ENCODE measurements at regions not wholly inside any gene's neighbourhood (a gene's known extent, or its start where the extent isn't known, plus 50 kb on each side); places are given as distances from the start of the nearest gene placed in this dataset.
A peak's percentile ranks its signal among the peaks of the same experiment; 100 is the strongest.

- TF ChIP-seq EP300 (IDR thresholded peaks at IDR 0.05; ENCODE audit: low read depth), result no peak
- Histone ChIP-seq H3K27me3 (no peaks in the 10 kb centered on the region), H3K4me3 (no peak overlapping the region), H3K4me1 (peaks cover 15 to 49% (median 37%) of the 10 kb centered on the region in 4 donors), H3K36me3 (no peaks in the 10 kb centered on the region), H3K27ac (no peak overlapping the region), H3K9me3 (no peaks in the 10 kb centered on the region)
- intact Hi-C loops (cut with DNase I; ENCODE audit: low total_unique reads) (no loop called here), in situ Hi-C loops (cut with MboI; ENCODE audit: low pct_ligation_motif_present in 1 of 4, low pct_unique_long_range_greater_than_20kb in 1 of 4, low sequenced_read_pairs in 3 of 4) (no loop called here)
- WGBS, 2 donors (ENCODE audit: low coverage in 1 of 2), result 73 to 77% methylated on average over 3 of the region's 3 CpGs
- no peak for DNase-seq
Observed at GRCh38 chr4:147365396-147365795, 115.5 kb upstream of the EDNRA start.

GRCh38 chr4:147366164-147366563, 114.7 kb upstream of the EDNRA start:
- H3K4me1 ChIP-seq, result peaks cover 12 to 46% (median 36%) of the 10 kb centered on the region in 4 donors
- TF ChIP-seq POLR2A (IDR thresholded peaks at IDR 0.05) (no peak), POLR2AphosphoS5 (IDR thresholded peaks at IDR 0.05) (no peak), EP300 (IDR thresholded peaks at IDR 0.05; ENCODE audit: low read depth) (no peak), CTCF (IDR thresholded peaks at IDR 0.05) (no peak)
- no peak overlapping the region for H3K4me3 ChIP-seq
- DNase-seq, result no peak
- no peak overlapping the region for H3K27ac ChIP-seq
- intact Hi-C loops (cut with DNase I; ENCODE audit: low total_unique reads), result no loop called here
- in situ Hi-C loops (cut with MboI; ENCODE audit: low pct_ligation_motif_present in 1 of 4, low pct_unique_long_range_greater_than_20kb in 1 of 4, low sequenced_read_pairs in 3 of 4), result no loop called here
- H3K36me3 ChIP-seq, result no peaks in the 10 kb centered on the region
- WGBS, 2 donors (ENCODE audit: low coverage in 1 of 2), result 85 to 95% methylated on average over 2 to 3 of the region's 3 CpGs
- no peaks in the 10 kb centered on the region for H3K9me3 ChIP-seq
- no peaks in the 10 kb centered on the region for H3K27me3 ChIP-seq

GRCh38 chr4:147367891-147368290, 113.0 kb upstream of the EDNRA start:
- no peak overlapping the region for H3K27ac ChIP-seq
- DNase-seq, result no peak
- no peak for TF ChIP-seq EP300 (IDR thresholded peaks at IDR 0.05; ENCODE audit: low read depth)
- TF ChIP-seq POLR2AphosphoS5 (IDR thresholded peaks at IDR 0.05), result no peak
- no peak for TF ChIP-seq CTCF (IDR thresholded peaks at IDR 0.05)
- TF ChIP-seq POLR2A (IDR thresholded peaks at IDR 0.05), result no peak
- no peaks in the 10 kb centered on the region for H3K27me3 ChIP-seq
- peaks cover under 1 to 29% (median 18%) of the 10 kb centered on the region in 4 donors for H3K4me1 ChIP-seq
- no peak overlapping the region for H3K4me3 ChIP-seq
- intact Hi-C loops (cut with DNase I; ENCODE audit: low total_unique reads), result no loop called here
- no peaks in the 10 kb centered on the region for H3K9me3 ChIP-seq
- in situ Hi-C loops (cut with MboI; ENCODE audit: low pct_ligation_motif_present in 1 of 4, low pct_unique_long_range_greater_than_20kb in 1 of 4, low sequenced_read_pairs in 3 of 4), result no loop called here
- no peaks in the 10 kb centered on the region for H3K36me3 ChIP-seq

GRCh38 chr4:147368948-147369347, 111.9 kb upstream of the EDNRA start:
- Histone ChIP-seq H3K27me3 (no peaks in the 10 kb centered on the region), H3K9me3 (no peaks in the 10 kb centered on the region), H3K4me3 (no peak overlapping the region), H3K36me3 (no peaks in the 10 kb centered on the region), H3K4me1 (peaks cover 0 to 18% (median 12%) of the 10 kb centered on the region in 4 donors), H3K27ac (no peak overlapping the region)
- no peak for DNase-seq
- intact Hi-C loops (cut with DNase I; ENCODE audit: low total_unique reads) (no loop called here), in situ Hi-C loops (cut with MboI; ENCODE audit: low pct_ligation_motif_present in 1 of 4, low pct_unique_long_range_greater_than_20kb in 1 of 4, low sequenced_read_pairs in 3 of 4) (no loop called here)
- TF ChIP-seq CTCF (IDR thresholded peaks at IDR 0.05) (no peak), EP300 (IDR thresholded peaks at IDR 0.05; ENCODE audit: low read depth) (no peak), POLR2AphosphoS5 (IDR thresholded peaks at IDR 0.05) (no peak), POLR2A (IDR thresholded peaks at IDR 0.05) (no peak)

- intact Hi-C loops (cut with DNase I; ENCODE audit: low total_unique reads), result no loop called here
- no peak for TF ChIP-seq POLR2A (IDR thresholded peaks at IDR 0.05)
- TF ChIP-seq POLR2AphosphoS5 (IDR thresholded peaks at IDR 0.05), result no peak
- TF ChIP-seq CTCF (IDR thresholded peaks at IDR 0.05), result no peak
- TF ChIP-seq EP300 (IDR thresholded peaks at IDR 0.05; ENCODE audit: low read depth), result no peak
- no peak for DNase-seq
- H3K27ac ChIP-seq, result peak overlapping the region; percentile 62 to 78 (median 74)
- no peak overlapping the region for H3K4me3 ChIP-seq
- no peaks in the 10 kb centered on the region for H3K9me3 ChIP-seq
- in situ Hi-C loops (cut with MboI; ENCODE audit: low pct_ligation_motif_present in 1 of 4, low pct_unique_long_range_greater_than_20kb in 1 of 4, low sequenced_read_pairs in 3 of 4), result no loop called here
- 62% methylated on average over 2 of the region's 2 CpGs; no CpG with 5 or more reads in 1 of the 2 donors for WGBS, 2 donors (ENCODE audit: low coverage in 1 of 2)
- H3K27me3 ChIP-seq, result no peaks in the 10 kb centered on the region
- H3K4me1 ChIP-seq, result peaks cover 0 to 14% (median 9%) of the 10 kb centered on the region in 4 donors
- H3K36me3 ChIP-seq, result no peaks in the 10 kb centered on the region
Observed at GRCh38 chr4:147370473-147370872, 110.4 kb upstream of the EDNRA start.
